GM12891 (cell line): ENCODE measurements at regions not wholly inside any gene's neighbourhood (a gene's known extent, or its start where the extent isn't known, plus 50 kb on each side); places are given as distances from the start of the nearest gene placed in this dataset.

Experiments
- PAX5 ChIP-seq: IDR thresholded peaks from 2 replicates; pipeline ENCODE4 v1.6.1; 2011; ENCODE audit warnings: low read length, moderate library complexity, mild to moderate bottlenecking; ENCODE audit not compliant: insufficient read depth, severe bottlenecking
- POLR2A ChIP-seq: IDR thresholded peaks from 2 replicates; pipeline ENCODE4 v1.6.1; 2011; ENCODE audit warnings: low read depth, low read length, control low read depth
- POLR2AphosphoS5 ChIP-seq: IDR thresholded peaks from 2 replicates; pipeline ENCODE4 v1.6.1; 2011; ENCODE audit warnings: low read depth, low read length, control low read depth

GRCh38 chr6:126949786-126950185 is 168.7 kb upstream of the RSPO3 start:
- no peak for TF ChIP-seq POLR2A
- no peak for TF ChIP-seq POLR2AphosphoS5
- no peak for TF ChIP-seq PAX5
